ENCODE measurements at regions not wholly inside any gene's neighbourhood (a gene's known extent, or its start where the extent isn't known, plus 50 kb on each side); places are given as distances from the start of the nearest gene placed in this dataset.

GRCh38 chr14:34035934-34036250, 85.0 kb upstream of the EGLN3 start:
- DNase-seq (ENCODE audit: extremely low read depth in 1 of 4, low spot score in 3 of 4): no peak
- no peak for ATAC-seq
- Histone ChIP-seq H3K9me1 (ENCODE audit: control insufficient read depth, insufficient read depth, low read length) (no peaks in the 10 kb centered on the region), H3K9me3 (replicated peaks; ENCODE audit: control insufficient read depth, insufficient read depth, low read depth, low read length) (no peaks in the 10 kb centered on the region), H2AFZ (ENCODE audit: low read depth, low read length) (no peak overlapping the region), H3K9ac (ENCODE audit: insufficient read depth in 1 of 2, low read depth in 2 of 2, low read length in 2 of 2) (no peak overlapping the region), H3K27me3 (ENCODE audit: control insufficient read depth in 2 of 2, insufficient read depth in 2 of 2, low read length in 2 of 2) (no peaks in the 10 kb centered on the region; a peak in 1 of 5 replicates), H3K36me3 (ENCODE audit: control insufficient read depth, insufficient read depth, low read length) (no peaks in the 10 kb centered on the region), H3K79me2 (ENCODE audit: control insufficient read depth, insufficient read depth, low read length) (no peaks in the 10 kb centered on the region), H3K27ac (ENCODE audit: extremely low read depth, low read depth, low read length) (no peak overlapping the region), H3K4me1 (replicated peaks in 1 of 2; ENCODE audit: control insufficient read depth in 2 of 2, insufficient read depth in 2 of 2, low read length in 2 of 2) (peaks cover 0 to 14% of the 10 kb centered on the region in 2 experiments; a peak in 2 of 5 replicates), H3K4me2 (ENCODE audit: insufficient read depth, low read length) (no peak overlapping the region), H3K4me3 (no peak overlapping the region), H4K20me1 (replicated peaks; ENCODE audit: control insufficient read depth, insufficient read depth, low read length) (no peaks in the 10 kb centered on the region)
- CTCF ChIA-PET (ENCODE audit: low intra/inter-chr PET ratio): no interaction called here
- TF ChIP-seq NR1H2 (CRISPR knock-in tag; IDR thresholded peaks at IDR 0.05): no peak
- no peak for TF ChIP-seq POLR2H (tag; IDR thresholded peaks at IDR 0.05; ENCODE audit: low read depth)
- TF ChIP-seq FOXJ3 (CRISPR knock-in tag; IDR thresholded peaks at IDR 0.05): no peak
- TF ChIP-seq KDM4B (IDR thresholded peaks at IDR 0.05; ENCODE audit: borderline replicate concordance in 2 of 2, low read depth in 1 of 2): no peak
- TF ChIP-seq CEBPG (CRISPR knock-in tag; IDR thresholded peaks at IDR 0.05): no peak
- TF ChIP-seq CEBPG (tag; conservative IDR thresholded peaks at IDR 0.05 in 1 of 2, IDR thresholded peaks at IDR 0.05 in 1 of 2): no peak
- TF ChIP-seq MTA3 (IDR thresholded peaks at IDR 0.05; ENCODE audit: borderline replicate concordance): no peak
- no peak for TF ChIP-seq RBM15 (IDR thresholded peaks at IDR 0.05; ENCODE audit: insufficient read depth, low read length)
- no peak for TF ChIP-seq BHLHE40 (IDR thresholded peaks at IDR 0.05; ENCODE audit: low read length)
- TF ChIP-seq MAX (CRISPR knock-in tag; IDR thresholded peaks at IDR 0.05): no peak
- no peak for TF ChIP-seq E2F8 (IDR thresholded peaks at IDR 0.05; ENCODE audit: low read depth, partially characterized antibody)
- no peak for TF ChIP-seq FOXA3 (CRISPR knock-in tag; conservative IDR thresholded peaks at IDR 0.05 in 1 of 2, IDR thresholded peaks at IDR 0.05 in 1 of 2)
- TF ChIP-seq ILK (tag; IDR thresholded peaks at IDR 0.05; ENCODE audit: borderline replicate concordance, low read depth): no peak
- TF ChIP-seq ATF4 (CRISPR knock-in tag; IDR thresholded peaks at IDR 0.05): no peak
- no peak for TF ChIP-seq SMAD4 (CRISPR knock-in tag; conservative IDR thresholded peaks at IDR 0.05)
- TF ChIP-seq KDM1A (IDR thresholded peaks at IDR 0.05): no peak
- TF ChIP-seq CREBBP (IDR thresholded peaks at IDR 0.05; ENCODE audit: low read depth, low read length): no peak
- in situ Hi-C loops (cut with MboI) (no loop called here), intact Hi-C loops (cut with micrococcal nuclease) (no loop called here)
- POLR2A ChIA-PET: interaction anchor here (1.3 kb wide), 1 partner anchor 8 kb away, joined by 4 read pairs; no protein-coding TSS in a partner anchor
- 100% methylated on average over 1 of the region's 1 CpG for WGBS (ENCODE audit: insufficient coverage, low coverage, missing lambda C conversion rate)
- FAIRE-seq: no peak
- no TSS peak for BruUV-seq (replicated peaks)

Data from K562 (cell line).